ENCODE measurements at regions not wholly inside any gene's neighbourhood (a gene's known extent, or its start where the extent isn't known, plus 50 kb on each side); places are given as distances from the start of the nearest gene placed in this dataset.

GRCh38 chr5:174182111-174182510 lies 136.6 kb downstream of the NSG2 start:
- peaks cover 5% of the 10 kb centered on the region for H3K27me3 Mint-ChIP-seq (ENCODE audit: low read depth)
- no peaks in the 10 kb centered on the region for H3K4me1 Mint-ChIP-seq (ENCODE audit: low read depth)
- no peak overlapping the region for H3K27ac Mint-ChIP-seq
- no peak overlapping the region for H3K4me3 Mint-ChIP-seq
- no peaks in the 10 kb centered on the region for H3K9me3 Mint-ChIP-seq
- no peak for ATAC-seq (replicated peaks in 1 of 2)
- H3K36me3 Mint-ChIP-seq (ENCODE audit: insufficient read depth in 2 of 2), result no peaks in the 10 kb centered on the region
- DNase-seq, result no peak

- no peaks in the 10 kb centered on the region for H3K4me1 Mint-ChIP-seq (ENCODE audit: low read depth)
- DNase-seq, result no peak
- H3K27ac Mint-ChIP-seq, result no peak overlapping the region
- no peaks in the 10 kb centered on the region for H3K9me3 Mint-ChIP-seq
- no peak overlapping the region for H3K4me3 Mint-ChIP-seq
- no peak for ATAC-seq (replicated peaks in 1 of 2)
- peaks cover 5% of the 10 kb centered on the region for H3K27me3 Mint-ChIP-seq (ENCODE audit: low read depth)
- no peaks in the 10 kb centered on the region for H3K36me3 Mint-ChIP-seq (ENCODE audit: insufficient read depth in 2 of 2)
Observed at GRCh38 chr5:174183701-174184100, 138.2 kb downstream of the NSG2 start.

GRCh38 chr5:174185506-174185905 lies 140.0 kb downstream of the NSG2 start:
- Mint-ChIP-seq H3K9me3 (no peaks in the 10 kb centered on the region), H3K4me1 (ENCODE audit: low read depth) (no peaks in the 10 kb centered on the region), H3K4me3 (no peak overlapping the region), H3K36me3 (ENCODE audit: insufficient read depth in 2 of 2) (no peaks in the 10 kb centered on the region), H3K27ac (no peak overlapping the region), H3K27me3 (ENCODE audit: low read depth) (peaks cover 5% of the 10 kb centered on the region)
- no peak for ATAC-seq (replicated peaks in 1 of 2)
- no peak for DNase-seq

GRCh38 chr5:174186096-174186695 lies 140.7 kb downstream of the NSG2 start:
- Mint-ChIP-seq H3K4me1 (ENCODE audit: low read depth) (no peaks in the 10 kb centered on the region), H3K27ac (no peak overlapping the region), H3K36me3 (ENCODE audit: insufficient read depth in 2 of 2) (no peaks in the 10 kb centered on the region), H3K4me3 (no peak overlapping the region), H3K9me3 (no peaks in the 10 kb centered on the region), H3K27me3 (ENCODE audit: low read depth) (peaks cover 5% of the 10 kb centered on the region)
- no peak for DNase-seq
- no peak for ATAC-seq (replicated peaks in 1 of 2)

- no peak for DNase-seq
- no peak overlapping the region for H3K27ac Mint-ChIP-seq
- H3K9me3 Mint-ChIP-seq, result no peaks in the 10 kb centered on the region
- H3K4me1 Mint-ChIP-seq (ENCODE audit: low read depth), result no peaks in the 10 kb centered on the region
- H3K4me3 Mint-ChIP-seq, result no peak overlapping the region
- no peak for ATAC-seq (replicated peaks in 1 of 2)
- no peaks in the 10 kb centered on the region for H3K36me3 Mint-ChIP-seq (ENCODE audit: insufficient read depth in 2 of 2)
- peaks cover 5% of the 10 kb centered on the region for H3K27me3 Mint-ChIP-seq (ENCODE audit: low read depth)
Observed at GRCh38 chr5:174187001-174187400, 141.5 kb downstream of the NSG2 start.

- Mint-ChIP-seq H3K4me1 (ENCODE audit: low read depth) (no peaks in the 10 kb centered on the region), H3K36me3 (ENCODE audit: insufficient read depth in 2 of 2) (no peaks in the 10 kb centered on the region), H3K27ac (no peak overlapping the region), H3K27me3 (ENCODE audit: low read depth) (peaks cover 5% of the 10 kb centered on the region), H3K9me3 (no peaks in the 10 kb centered on the region), H3K4me3 (no peak overlapping the region)
- DNase-seq (no peak), ATAC-seq (replicated peaks in 1 of 2) (no peak)
Observed at GRCh38 chr5:174187481-174187880, 142.0 kb downstream of the NSG2 start.

- DNase-seq (no peak), ATAC-seq (replicated peaks in 1 of 2) (no peak)
- Mint-ChIP-seq H3K9me3 (no peaks in the 10 kb centered on the region), H3K36me3 (ENCODE audit: insufficient read depth in 2 of 2) (no peaks in the 10 kb centered on the region), H3K4me1 (ENCODE audit: low read depth) (no peaks in the 10 kb centered on the region), H3K27me3 (ENCODE audit: low read depth) (peaks cover 5% of the 10 kb centered on the region), H3K4me3 (no peak overlapping the region), H3K27ac (no peak overlapping the region)
Observed at GRCh38 chr5:174188295-174188694, 142.8 kb downstream of the NSG2 start.

- Mint-ChIP-seq H3K4me3 (no peak overlapping the region), H3K36me3 (ENCODE audit: insufficient read depth in 2 of 2) (no peaks in the 10 kb centered on the region)
- no peak for ATAC-seq (replicated peaks in 1 of 2)
Observed at GRCh38 chr5:174189654-174190541, 144.4 kb downstream of the NSG2 start.

GRCh38 chr5:174191076-174191475 lies 145.6 kb downstream of the NSG2 start:
- H3K27me3 Mint-ChIP-seq (ENCODE audit: low read depth), result peaks cover 5% of the 10 kb centered on the region
- no peak overlapping the region for H3K4me3 Mint-ChIP-seq
- no peaks in the 10 kb centered on the region for H3K9me3 Mint-ChIP-seq
- H3K4me1 Mint-ChIP-seq (ENCODE audit: low read depth), result no peaks in the 10 kb centered on the region
- no peak for DNase-seq
- H3K36me3 Mint-ChIP-seq (ENCODE audit: insufficient read depth in 2 of 2), result no peaks in the 10 kb centered on the region
- no peak for ATAC-seq (replicated peaks in 1 of 2)
- no peak overlapping the region for H3K27ac Mint-ChIP-seq

More at GRCh38 chr5:174189654-174190541, 144.4 kb downstream of the NSG2 start:
- DNase-seq, result no peak
- H3K9me3 Mint-ChIP-seq, result no peaks in the 10 kb centered on the region
- peaks cover 5% of the 10 kb centered on the region for H3K27me3 Mint-ChIP-seq (ENCODE audit: low read depth)
- no peaks in the 10 kb centered on the region for H3K4me1 Mint-ChIP-seq (ENCODE audit: low read depth)
- no peak overlapping the region for H3K27ac Mint-ChIP-seq

GRCh38 chr5:174191850-174192655 lies 146.5 kb downstream of the NSG2 start:
- Mint-ChIP-seq H3K4me3 (no peak overlapping the region), H3K9me3 (no peaks in the 10 kb centered on the region), H3K36me3 (ENCODE audit: insufficient read depth in 2 of 2) (no peaks in the 10 kb centered on the region), H3K27me3 (ENCODE audit: low read depth) (no peaks in the 10 kb centered on the region), H3K4me1 (ENCODE audit: low read depth) (no peaks in the 10 kb centered on the region), H3K27ac (no peak overlapping the region)
- no peak for ATAC-seq (replicated peaks in 1 of 2)
- no peak for DNase-seq

GRCh38 chr5:174192901-174193300 lies 147.4 kb downstream of the NSG2 start:
- H3K27ac Mint-ChIP-seq, result no peak overlapping the region
- no peaks in the 10 kb centered on the region for H3K4me1 Mint-ChIP-seq (ENCODE audit: low read depth)
- no peaks in the 10 kb centered on the region for H3K36me3 Mint-ChIP-seq (ENCODE audit: insufficient read depth in 2 of 2)
- DNase-seq (no peak), ATAC-seq (replicated peaks in 1 of 2) (no peak)
- H3K27me3 Mint-ChIP-seq (ENCODE audit: low read depth), result no peaks in the 10 kb centered on the region
- no peak overlapping the region for H3K4me3 Mint-ChIP-seq
- H3K9me3 Mint-ChIP-seq, result no peaks in the 10 kb centered on the region

GRCh38 chr5:174195517-174195916 lies 150.0 kb downstream of the NSG2 start:
- ATAC-seq (replicated peaks in 1 of 2) (no peak), DNase-seq (no peak)
- H3K4me3 Mint-ChIP-seq, result no peak overlapping the region

GRCh38 chr5:174197929-174198328 lies 152.4 kb downstream of the NSG2 start:
- no peaks in the 10 kb centered on the region for H3K27me3 Mint-ChIP-seq (ENCODE audit: low read depth)
- no peaks in the 10 kb centered on the region for H3K4me1 Mint-ChIP-seq (ENCODE audit: low read depth)
- H3K36me3 Mint-ChIP-seq (ENCODE audit: insufficient read depth in 2 of 2), result no peaks in the 10 kb centered on the region
- H3K4me3 Mint-ChIP-seq, result no peak overlapping the region
- H3K9me3 Mint-ChIP-seq, result peaks cover 1% of the 10 kb centered on the region in 2 donors
- no peak overlapping the region for H3K27ac Mint-ChIP-seq
- ATAC-seq (replicated peaks in 1 of 2) (no peak), DNase-seq (no peak)

More at GRCh38 chr5:174195517-174195916, 150.0 kb downstream of the NSG2 start:
- no peaks in the 10 kb centered on the region for H3K27me3 Mint-ChIP-seq (ENCODE audit: low read depth)
- H3K9me3 Mint-ChIP-seq, result peaks cover 0 to 1% of the 10 kb centered on the region in 2 donors
- no peak overlapping the region for H3K27ac Mint-ChIP-seq
- no peaks in the 10 kb centered on the region for H3K36me3 Mint-ChIP-seq (ENCODE audit: insufficient read depth in 2 of 2)
- no peaks in the 10 kb centered on the region for H3K4me1 Mint-ChIP-seq (ENCODE audit: low read depth)

Data from activated T-cell treated with anti-CD3 and anti-CD28 coated beads, Interleukin-2, amount 50 U/mL, for 72 hours (primary cell).